ENCODE measurements at regions not wholly inside any gene's neighbourhood (a gene's known extent, or its start where the extent isn't known, plus 50 kb on each side); places are given as distances from the start of the nearest gene placed in this dataset.

DNA sequence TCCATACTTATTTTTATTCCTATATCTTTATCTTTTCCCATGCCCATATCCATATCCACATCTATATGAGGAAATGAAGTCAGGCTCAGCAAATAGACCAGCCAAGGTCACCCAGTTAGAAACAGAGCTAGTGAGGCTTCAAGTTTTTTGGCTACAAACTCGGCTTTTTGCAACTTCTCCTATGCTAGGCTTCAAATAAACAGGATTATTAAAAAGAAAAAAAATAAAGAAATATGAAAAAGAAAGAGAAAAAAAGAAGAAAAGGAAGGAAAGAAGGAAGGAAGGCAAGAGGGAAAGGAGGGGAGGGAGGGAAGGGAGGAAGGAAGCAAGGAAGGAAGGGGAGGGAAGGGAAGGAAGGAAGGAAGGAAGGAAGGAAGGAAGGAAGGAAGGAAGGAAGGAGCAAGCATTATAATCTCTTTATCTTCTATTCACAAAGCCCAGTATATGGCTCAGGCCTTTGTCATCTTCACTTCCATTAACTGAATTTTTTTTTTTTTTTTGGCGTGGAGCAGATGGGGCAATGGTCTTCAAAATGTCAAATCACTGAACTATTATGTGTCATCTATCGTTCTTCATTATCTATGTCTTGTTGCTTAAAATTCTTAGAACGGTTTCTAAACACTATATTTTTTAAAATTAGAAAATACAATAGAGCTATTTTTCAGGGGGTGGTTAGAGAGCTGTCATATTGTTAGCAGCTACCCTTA lies 418.2 kb downstream of the VRK1 start:
- DNase-seq, result no peak

DNA sequence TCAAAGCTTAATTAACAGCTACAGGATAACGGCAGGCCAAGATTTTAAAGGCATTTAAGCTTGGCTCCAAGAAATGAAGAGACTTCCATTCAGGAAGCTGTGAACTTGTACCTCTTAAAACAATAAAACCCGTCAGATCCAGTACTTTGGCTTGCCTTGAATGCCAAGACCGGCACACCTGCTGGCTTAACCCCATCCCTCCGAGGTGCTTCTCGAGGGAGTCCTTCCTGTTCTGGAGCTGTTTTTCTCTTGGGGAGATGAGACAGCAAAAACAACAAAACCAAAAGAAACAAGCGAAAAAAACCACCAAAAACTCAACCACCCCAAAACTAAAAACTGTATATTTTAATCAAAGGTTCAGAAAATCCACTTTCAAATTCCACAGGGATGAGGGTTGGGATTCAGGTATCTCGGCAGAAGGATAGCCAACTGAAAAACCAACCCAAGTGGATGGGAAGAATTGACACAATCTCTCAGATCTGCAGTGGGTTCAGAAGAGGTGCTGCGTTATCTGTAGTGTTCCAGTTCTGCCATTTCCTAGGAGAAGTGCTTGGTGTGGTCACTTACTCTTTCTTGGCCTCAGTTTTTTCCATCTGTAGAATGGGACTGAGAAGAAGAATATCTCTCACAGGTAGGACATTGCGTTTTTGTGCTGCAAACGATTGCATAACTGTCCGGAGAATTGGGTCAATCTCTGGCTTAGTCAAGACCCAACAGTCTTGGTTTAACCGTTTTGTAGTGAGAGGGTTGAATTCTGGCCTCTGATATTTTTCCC lies 420.1 kb downstream of the VRK1 start:
- DNase-seq, result no peak

DNA sequence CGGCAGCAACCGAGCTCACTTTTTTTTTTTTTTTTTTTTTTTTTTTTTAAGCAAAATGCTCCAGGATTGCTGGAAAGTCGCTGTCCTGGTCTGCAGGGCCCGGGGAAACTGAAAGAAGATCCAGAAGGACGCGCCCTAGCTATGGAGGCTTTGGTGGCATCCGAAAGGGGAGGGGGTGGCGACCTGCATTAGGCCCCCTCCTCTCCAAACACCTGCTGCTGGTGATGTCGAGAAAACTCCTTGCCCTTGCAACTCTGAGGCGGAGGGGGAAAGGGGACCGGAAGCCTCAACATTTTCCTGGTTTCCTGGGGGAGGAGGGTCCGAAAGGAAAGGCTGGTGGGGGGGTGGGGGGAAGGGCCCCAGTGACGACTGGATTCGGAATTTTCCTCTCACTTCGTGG lies 421.1 kb downstream of the VRK1 start:
- DNase-seq, result no peak

DNA sequence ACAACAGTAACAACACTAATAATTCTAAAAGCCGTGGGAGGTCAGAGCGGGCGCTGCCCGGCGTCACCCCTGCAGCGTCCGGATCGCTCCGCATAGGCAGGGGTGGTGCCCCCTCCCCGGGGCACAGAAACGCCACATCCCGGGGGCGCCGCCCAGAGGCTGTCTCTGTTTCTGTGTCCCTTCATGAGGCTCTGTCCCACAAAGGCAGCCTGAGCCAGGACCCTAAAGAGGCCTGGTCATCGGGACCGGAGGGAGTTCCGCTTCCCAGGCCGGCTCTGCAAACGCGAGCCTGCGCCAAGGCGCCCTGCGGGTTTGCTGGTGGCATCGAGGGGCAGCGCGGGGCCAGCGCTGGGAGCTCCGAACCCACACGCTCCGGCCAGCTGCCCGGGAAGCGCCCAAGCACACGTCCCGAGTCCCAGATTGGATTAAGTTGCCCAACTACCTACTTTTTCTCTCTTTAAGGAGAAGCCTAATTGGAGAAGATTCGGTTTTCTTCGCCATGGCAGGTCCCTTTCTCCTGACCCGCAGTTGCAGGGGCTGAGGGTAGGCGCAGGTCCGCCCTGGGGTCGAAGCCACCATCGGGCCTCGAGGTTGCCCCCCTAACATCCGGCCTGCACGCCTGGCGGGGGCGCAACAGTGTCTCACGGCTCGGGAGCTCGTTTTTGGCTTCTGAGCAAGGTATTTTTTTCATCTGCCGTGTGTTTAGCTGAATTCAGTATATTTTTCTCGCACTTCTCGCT lies 421.7 kb downstream of the VRK1 start:
- no peak for DNase-seq

DNA sequence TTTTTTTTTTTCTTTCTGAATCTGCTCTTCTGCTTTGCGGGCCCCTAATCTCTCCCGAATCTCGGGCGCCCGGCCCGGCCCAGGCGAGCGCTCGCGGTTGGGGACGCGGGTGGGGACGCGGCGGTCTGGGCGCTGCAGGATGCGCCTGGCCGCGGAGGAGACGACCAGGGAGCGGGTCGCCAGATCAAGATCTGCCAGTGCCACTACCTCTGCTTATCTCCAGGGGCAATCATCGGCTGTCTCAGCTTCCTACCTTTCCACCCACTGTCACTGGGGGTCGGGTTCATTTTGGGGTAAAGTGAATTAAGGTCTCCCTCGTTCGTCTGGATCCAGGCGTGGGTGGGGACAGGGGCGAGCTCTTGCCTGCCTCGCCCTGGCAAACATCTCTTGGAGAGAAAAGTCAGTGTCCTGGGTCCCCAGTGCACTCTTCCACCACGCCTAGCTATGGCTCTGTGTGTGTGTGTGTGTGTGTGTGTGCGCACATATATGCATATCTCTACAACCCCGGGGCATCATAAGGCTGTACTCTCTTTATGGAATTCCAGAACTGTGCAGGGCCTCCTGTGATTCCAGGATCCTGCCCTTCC lies 422.3 kb downstream of the VRK1 start:
- DNase-seq, result no peak

DNA sequence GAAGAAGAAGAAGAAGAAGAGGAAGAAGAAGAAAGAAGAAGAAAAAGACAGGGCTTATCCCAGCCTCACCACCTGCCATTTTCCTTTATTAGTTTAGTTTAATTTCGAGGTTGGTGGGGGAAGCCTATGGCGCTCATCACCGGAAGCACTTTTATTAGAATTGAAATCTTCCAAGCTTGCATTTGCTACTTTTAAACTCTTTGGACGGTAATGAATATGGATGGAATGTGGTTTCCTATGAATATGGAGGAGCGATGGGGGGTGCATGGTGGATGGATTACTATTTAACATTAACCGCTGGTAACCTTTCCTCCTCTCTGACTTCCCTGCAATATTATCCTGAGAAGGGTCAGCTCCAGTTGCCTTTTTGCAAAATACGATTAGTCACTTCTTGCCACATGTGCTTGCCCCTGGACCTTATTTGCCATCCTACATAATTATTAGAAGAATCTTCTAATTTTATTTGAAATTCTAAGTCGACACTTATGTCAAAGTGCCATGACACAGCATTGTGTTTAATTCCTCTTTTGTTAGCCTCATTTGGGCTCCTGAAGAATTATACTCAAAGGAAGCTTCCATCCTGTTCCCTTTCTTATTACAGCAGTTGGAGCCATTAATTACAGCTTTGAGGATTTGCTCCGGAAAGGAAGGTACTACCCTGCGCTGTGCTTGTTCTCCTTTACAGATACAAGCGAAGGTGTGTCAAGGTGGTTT lies 424.5 kb downstream of the VRK1 start:
- no peak for DNase-seq

DNA sequence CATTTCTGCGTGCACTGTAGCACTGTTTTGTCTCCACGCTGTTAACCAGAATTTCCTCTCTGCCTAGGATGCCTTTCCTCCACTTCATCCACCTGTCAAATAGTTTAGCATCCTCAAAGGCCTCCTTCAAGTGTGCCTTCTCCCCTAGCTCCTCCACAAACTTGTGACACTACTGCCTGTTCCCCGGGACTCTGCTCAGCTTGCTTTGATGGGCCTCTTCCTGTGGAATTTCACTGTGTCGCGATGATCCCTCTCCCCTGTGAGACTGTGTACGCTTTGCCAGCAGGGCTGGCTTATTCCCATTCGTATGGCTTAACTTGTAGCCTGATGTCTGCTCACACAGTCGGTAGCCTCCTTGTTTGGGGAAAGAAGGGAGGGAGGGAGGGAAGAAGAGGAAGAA lies 426.8 kb downstream of the VRK1 start:
- no peak for DNase-seq

DNA sequence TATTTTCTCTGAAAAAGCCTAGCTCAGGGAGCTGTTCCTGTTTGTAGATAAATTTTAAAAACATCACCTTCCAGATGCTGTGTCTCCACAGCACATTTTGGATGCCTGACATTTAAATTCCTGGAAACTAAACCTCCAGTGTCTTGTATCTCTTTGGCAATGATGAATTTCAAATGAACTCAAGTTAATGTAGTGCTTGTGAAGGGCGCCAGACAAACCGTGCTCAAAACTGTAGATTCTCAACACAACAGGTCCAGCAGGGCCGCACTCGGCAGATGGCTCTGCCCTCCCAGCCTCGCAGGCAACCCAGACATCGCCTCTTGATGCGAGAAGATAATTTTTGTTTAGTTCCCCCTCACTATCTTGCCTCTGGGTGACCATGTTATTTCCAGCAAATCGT lies 432.9 kb downstream of the VRK1 start:
- no peak for DNase-seq

DNA sequence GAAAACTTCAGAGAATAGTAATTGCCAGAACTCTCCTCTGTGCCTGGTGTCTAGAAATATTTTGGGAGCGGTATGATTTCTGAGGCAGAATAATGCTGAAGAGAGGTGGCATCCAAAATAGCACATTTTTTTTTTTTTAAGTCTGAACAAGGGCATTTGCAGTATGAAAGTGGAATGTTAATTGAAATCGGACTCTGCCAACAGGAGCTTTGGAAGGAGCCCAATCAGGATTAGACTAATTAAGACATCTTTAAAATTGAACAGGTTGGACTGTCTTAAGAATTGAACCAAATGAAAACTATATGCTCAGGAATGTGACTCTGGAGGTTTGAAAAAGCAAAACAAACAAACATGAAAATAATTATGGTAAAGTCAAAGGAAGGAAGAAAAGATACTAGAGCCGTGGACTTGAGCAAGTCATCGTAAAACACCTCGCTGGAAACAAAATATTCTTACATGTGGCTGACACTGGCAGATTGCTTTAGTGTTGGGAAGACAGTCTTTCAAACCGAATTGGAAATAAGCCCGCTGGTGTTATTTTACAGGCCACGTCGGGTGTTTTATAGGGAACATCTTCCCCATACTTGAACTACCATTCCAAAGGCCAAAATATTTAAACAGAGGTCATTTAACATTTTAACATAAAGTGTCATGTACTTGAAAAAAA lies 436.3 kb downstream of the VRK1 start:
- no peak for DNase-seq

DNA sequence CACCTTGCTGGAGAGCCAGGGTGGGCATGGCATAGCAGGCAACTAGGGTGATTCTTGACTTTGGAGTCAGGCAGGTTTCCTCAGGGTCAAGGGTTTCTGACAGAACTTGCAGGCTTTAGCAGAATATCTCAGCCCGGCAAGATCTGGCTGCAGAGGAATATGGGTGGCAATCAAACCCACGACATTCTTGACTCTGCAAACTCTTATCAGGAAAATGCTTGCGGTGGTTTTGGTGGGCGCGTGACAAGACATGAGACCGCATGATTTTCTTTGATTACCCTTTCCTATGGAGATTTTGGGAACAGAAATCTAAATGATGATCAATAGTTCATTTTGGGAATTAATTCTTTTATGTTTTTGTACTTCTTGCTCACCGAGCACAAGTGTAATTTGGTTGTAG lies 449.5 kb downstream of the VRK1 start:
- DNase-seq, result no peak

DNA sequence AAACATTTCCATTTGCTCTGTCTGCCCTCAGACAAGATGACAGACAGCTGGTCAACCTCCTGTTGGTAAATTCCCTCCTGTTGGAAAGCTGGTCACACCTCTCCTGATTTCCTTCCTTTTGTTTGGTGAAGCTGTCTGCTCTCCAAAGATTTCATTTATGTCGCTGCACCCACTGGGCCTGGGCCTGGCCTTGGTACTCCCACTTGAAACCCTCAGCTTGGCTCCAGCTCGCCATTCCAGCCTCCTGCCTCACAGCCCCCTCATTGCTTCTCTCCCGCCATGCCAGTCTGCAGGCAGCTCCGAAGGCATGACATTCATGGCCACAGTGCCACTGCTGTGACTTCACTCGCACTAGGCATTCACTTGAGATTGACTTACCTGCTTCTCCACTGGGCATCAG lies 451.8 kb downstream of the VRK1 start:
- DNase-seq, result no peak

DNA sequence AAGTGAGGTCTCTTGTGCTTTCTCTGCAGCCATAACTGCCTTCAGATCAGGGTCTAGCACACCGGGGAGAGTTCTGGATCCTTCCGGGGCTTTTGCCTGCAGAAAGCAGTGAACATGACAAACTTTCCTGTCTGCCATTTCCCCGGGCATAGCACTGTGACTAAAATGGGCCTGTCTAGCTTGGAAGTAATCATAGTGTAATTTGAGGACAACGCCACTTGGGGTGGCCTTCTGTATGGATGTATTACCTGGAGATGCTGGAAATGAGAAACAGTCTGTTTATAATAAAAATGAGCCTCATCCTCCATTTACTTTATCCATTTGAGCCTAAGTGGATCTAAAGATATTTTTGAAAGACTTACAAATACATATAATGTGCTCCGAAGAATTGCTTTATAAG lies 453.7 kb downstream of the VRK1 start:
- no peak for DNase-seq

DNA sequence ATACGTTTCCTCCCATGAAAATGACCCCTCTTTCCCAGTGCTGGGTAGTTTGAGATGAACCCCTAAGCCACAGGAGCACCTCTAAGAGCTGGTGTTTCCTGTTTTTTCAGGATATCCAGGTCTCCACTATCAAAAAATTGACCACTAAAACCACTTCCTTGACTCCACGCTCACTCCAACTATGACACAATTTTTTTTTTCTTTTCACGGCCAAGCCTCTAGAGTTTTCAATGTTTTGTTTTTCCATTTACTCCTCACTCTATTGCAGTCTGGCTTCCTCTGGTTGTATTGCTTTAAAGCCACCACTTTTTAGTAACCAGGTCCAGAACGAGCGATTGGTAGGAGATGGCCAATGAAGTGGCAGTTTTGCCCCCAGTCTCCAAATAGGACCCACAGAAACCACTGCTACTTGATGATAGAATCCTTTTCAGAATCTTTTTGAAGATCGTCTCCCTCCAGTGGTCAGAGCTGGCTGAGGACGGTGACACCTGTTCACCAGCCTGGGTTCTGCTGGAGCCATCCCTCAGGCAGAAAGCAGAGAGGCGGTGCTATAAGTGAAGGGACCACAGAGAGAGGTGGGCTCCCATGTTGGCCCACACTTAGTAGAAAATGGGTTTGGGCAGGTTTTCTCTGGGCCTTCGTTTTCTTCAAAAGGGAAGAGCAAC lies 454.4 kb downstream of the VRK1 start:
- DNase-seq, result no peak

DNA sequence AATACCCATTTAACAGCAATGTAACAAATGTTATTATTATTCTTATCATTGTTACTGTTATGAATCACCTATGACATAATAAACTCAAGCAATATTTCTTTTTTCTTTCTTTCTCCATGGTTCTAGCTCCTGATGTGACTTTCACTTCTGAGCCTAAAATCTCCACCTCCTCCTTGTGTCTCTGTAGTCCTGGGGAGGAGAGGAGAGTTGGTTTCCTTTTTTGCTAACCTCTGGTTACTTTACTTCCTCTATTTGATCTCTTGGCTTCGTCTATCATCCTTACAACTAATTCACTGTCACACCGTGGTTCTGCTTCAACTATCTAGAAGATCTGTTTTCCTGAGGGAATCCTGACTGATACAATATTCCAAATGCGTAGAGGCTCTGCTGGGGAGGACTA lies 456.6 kb downstream of the VRK1 start:
- DNase-seq, result no peak

DNA sequence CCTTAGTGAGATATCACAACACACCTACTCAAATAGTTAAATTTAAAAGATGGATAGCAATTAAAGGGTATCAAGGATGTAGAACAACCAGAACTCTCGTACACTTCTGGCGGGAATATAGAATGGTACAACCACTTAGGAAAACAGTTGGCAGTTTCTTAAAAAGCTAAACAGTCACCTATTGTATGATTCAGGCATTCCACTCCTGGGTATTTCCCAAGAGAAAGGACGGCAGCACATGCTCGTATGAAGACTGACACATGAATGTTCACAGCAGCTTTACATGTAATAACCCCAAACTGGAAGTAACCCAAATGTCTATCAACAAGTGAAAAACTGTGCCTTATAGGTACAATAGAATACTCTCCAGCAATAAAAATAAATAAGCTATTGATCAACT lies 465.2 kb downstream of the VRK1 start:
- DNase-seq, result no peak

DNA sequence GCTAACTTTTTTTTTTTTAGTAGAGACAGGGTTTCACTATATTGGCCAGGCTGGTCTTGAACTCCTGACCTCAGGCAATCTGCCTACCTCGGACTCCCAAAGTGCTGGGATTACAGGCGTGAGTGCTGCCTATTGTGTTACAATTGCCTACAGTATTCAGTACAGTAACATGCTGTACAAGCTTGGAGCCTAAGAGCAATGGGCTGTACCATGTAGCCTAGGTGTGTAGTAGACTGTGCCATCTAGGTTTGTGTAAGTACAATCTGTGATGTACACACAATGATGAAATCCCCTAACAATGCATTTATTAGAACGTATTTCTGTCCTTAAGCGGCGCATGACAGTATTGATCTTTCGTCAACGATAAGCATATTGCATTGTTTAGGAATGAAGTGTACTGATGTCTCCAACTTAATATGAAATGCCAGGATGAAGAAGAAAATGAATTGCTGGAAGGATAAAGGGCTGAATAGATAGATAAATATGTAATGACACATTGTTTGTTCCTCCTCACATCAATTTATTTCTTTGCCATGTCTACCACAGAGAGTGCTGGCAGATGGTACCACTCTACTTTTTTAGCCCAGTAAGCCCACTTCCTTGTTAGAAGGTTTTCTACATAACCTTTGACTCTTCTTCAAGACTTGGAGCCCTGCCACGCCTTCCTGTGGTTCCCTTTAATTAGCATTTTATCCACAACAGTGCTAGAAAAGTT lies 467.5 kb downstream of the VRK1 start:
- no peak for DNase-seq

DNA sequence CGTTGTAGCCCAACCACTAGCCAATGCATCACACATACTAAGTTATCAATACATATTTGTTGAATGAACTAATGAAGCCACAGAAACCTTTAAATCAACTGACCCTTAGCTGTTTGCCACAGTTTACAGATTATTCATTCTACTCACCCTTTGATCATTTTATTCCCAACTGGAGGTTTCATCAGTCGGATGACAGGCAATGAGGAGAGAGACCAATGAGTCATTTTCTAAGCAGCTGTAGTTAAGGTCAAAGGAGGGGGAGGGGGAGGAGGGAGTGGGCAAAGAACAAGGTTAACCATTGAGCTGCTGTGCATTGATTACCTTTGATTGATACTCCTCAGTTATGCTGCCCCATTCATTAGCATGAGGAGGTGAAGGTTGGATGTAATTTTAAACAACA lies 469.5 kb downstream of the VRK1 start:
- no peak for DNase-seq

DNA sequence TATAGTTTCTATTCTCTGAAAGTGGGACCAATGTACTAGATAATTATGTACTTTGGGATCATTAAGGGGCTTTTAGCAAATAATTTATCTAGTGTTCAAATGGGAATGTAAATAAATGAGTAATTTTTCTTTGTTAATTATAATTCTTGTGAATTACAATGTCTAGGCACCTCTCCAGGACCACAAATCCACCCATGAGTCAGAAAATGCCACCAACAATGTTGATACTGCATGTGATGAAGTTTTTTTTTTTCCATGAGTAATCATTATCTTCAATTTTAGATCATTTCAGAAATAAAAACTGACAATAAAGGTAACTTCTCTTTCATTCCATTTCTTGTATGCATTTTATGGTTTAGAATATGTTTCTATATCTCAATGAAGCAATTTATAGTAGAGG lies 470.3 kb downstream of the VRK1 start:
- DNase-seq, result no peak

DNA sequence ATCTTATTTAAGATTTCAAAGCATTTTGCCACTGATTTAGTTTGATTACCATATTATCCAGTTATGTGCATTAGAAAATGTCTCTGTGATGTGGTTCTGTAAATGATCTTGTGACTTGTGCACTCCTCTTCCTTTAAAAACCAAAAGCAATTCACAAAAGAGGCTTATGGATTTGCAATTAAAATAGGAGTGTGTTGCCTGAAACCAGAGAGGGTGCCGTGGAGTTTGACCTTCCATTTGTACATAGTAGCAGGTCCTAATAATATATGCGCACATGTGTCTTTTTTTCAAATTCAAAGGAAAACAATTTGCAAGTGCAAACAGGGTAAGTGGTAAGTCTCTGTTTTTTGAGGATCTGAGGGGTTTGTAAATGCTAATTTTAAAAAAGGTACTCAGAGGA lies 470.9 kb downstream of the VRK1 start:
- DNase-seq, result no peak

DNA sequence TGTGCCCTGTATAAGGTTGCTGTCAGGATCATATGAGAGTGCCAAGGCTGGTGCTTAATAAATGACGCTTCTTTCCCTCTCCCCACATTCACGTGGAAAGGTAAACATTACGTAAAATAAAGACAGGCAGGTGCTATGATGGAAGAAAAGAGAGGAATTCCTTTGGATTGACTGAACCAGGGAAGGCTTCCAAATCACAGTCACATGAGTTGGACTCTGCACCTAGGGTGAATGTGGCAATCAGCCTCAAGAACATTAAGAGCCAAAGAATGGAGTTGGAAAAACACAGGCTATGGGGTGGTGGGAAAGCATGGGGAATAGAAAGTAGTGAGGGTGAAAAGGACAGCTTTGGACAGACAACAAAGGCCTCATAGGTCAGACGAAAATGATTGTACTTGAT lies 473.1 kb downstream of the VRK1 start:
- DNase-seq, result no peak

DNA sequence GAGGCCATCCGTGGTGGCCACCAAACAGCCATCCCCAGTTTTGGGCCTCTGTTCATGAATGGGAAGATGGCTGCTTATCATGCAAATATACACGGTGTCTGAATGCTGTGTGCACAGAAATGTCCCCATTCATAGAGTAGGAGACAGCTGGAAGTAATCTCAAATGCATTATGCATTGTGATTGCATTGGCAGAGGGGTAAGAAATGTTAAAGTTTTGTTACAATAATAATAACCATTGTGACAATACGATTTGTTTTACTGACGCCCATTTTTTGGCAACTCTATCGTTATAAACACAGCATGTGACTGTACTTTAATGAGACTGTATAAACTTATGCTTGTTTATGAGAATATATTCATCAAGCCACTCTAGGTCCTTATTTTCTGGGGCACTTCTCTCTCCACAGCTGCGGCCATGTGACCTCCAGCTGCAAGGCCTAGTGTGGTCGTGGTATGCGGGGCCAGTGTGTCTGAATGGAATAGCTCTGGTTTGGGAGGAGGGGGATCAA lies 474.3 kb downstream of the VRK1 start:
- no peak for DNase-seq

All from COR-L47 (cell line).